ENCODE measurements at regions not wholly inside any gene's neighbourhood (a gene's known extent, or its start where the extent isn't known, plus 50 kb on each side); places are given as distances from the start of the nearest gene placed in this dataset.

GRCh38 chr13:76732367-76732766, 153.8 kb downstream of the KCTD12 start:
- Histone ChIP-seq H3K9me3 (ENCODE audit: insufficient read depth, low read depth, low read length) (peaks cover 2% of the 10 kb centered on the region), H3K79me2 (ENCODE audit: insufficient read depth, low read length) (no peaks in the 10 kb centered on the region), H3K27me3 (ENCODE audit: insufficient read depth, low read length) (no peaks in the 10 kb centered on the region), H2AFZ (ENCODE audit: low read depth, low read length) (no peak overlapping the region), H3K4me1 (ENCODE audit: insufficient read depth, low read length) (no peaks in the 10 kb centered on the region), H3K27ac (ENCODE audit: low read depth, low read length) (no peak overlapping the region), H4K20me1 (ENCODE audit: insufficient read depth, low read length) (no peaks in the 10 kb centered on the region), H3K4me2 (ENCODE audit: low read length) (no peak overlapping the region), H3K36me3 (ENCODE audit: insufficient read depth, low read length) (no peaks in the 10 kb centered on the region), H3K4me3 (ENCODE audit: insufficient read depth, low read depth, low read length) (no peak overlapping the region), H3K9ac (ENCODE audit: low read length) (no peak overlapping the region)
- DNase-seq (ENCODE audit: low read depth) (no peak), FAIRE-seq (no peak)
- TF ChIP-seq CTCF (IDR thresholded peaks at IDR 0.05; ENCODE audit: insufficient read depth, low read depth, low read length) = no peak
- no peak for TF ChIP-seq EZH2 (IDR thresholded peaks at IDR 0.05; ENCODE audit: insufficient read depth, low read length)
- H3K27ac Mint-ChIP-seq (ENCODE audit: unreplicated experiment) = no peak overlapping the region
- no peak overlapping the region for H3K4me3 Mint-ChIP-seq (ENCODE audit: unreplicated experiment)
- H3K27me3 Mint-ChIP-seq (ENCODE audit: low read depth, unreplicated experiment) = no peaks in the 10 kb centered on the region
- peaks cover 2% of the 10 kb centered on the region for H3K9me3 Mint-ChIP-seq (ENCODE audit: unreplicated experiment)
- H3K36me3 Mint-ChIP-seq (ENCODE audit: low read depth, unreplicated experiment) = no peaks in the 10 kb centered on the region
- peaks cover 3% of the 10 kb centered on the region for H3K4me1 Mint-ChIP-seq (ENCODE audit: low read depth, unreplicated experiment)

DNA sequence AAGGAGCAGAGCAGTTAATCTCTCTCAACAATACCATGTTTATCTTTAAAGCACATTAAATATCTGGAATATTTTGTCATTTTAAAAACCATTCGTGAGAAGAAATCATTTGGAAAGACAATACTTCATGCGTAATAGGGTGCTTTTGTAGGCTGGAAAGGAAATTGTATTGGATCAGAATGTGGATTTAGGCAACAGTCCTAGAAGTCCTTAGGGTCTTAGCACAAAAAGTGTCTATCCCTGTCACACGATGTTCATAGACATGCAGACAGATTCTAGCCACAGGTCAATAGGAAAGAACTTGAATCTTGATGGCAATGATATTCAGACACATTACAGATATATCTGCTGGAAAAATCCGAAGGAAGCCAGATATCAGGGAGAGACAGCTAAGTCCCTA, 156.0 kb downstream of the KCTD12 start:
- Histone ChIP-seq H3K36me3 (ENCODE audit: insufficient read depth, low read length) (no peaks in the 10 kb centered on the region), H3K4me3 (ENCODE audit: insufficient read depth, low read depth, low read length) (no peak overlapping the region), H3K9me3 (ENCODE audit: insufficient read depth, low read depth, low read length) (peaks cover 2% of the 10 kb centered on the region), H3K4me1 (ENCODE audit: insufficient read depth, low read length) (peaks cover 1% of the 10 kb centered on the region), H3K4me2 (ENCODE audit: low read length) (no peak overlapping the region), H3K79me2 (ENCODE audit: insufficient read depth, low read length) (no peaks in the 10 kb centered on the region), H4K20me1 (ENCODE audit: insufficient read depth, low read length) (no peaks in the 10 kb centered on the region), H3K9ac (ENCODE audit: low read length) (no peak overlapping the region), H3K27me3 (ENCODE audit: insufficient read depth, low read length) (no peaks in the 10 kb centered on the region), H2AFZ (ENCODE audit: low read depth, low read length) (no peak overlapping the region), H3K27ac (ENCODE audit: low read depth, low read length) (no peak overlapping the region)
- Mint-ChIP-seq H3K9me3 (ENCODE audit: unreplicated experiment) (peaks cover 6% of the 10 kb centered on the region), H3K4me3 (ENCODE audit: unreplicated experiment) (no peak overlapping the region), H3K4me1 (ENCODE audit: low read depth, unreplicated experiment) (peaks cover 11% of the 10 kb centered on the region), H3K27ac (ENCODE audit: unreplicated experiment) (no peak overlapping the region), H3K36me3 (ENCODE audit: low read depth, unreplicated experiment) (no peaks in the 10 kb centered on the region), H3K27me3 (ENCODE audit: low read depth, unreplicated experiment) (no peaks in the 10 kb centered on the region)
- no peak for TF ChIP-seq EZH2 (IDR thresholded peaks at IDR 0.05; ENCODE audit: insufficient read depth, low read length)
- no peak for TF ChIP-seq CTCF (IDR thresholded peaks at IDR 0.05; ENCODE audit: insufficient read depth, low read depth, low read length)
- FAIRE-seq (no peak), DNase-seq (ENCODE audit: low read depth) (no peak)

- H3K4me3 Mint-ChIP-seq (ENCODE audit: unreplicated experiment) = no peak overlapping the region
- no peaks in the 10 kb centered on the region for H3K36me3 ChIP-seq (ENCODE audit: insufficient read depth, low read length)
- H3K4me3 ChIP-seq (ENCODE audit: insufficient read depth, low read depth, low read length) = no peak overlapping the region
- H3K27ac ChIP-seq (ENCODE audit: low read depth, low read length) = no peak overlapping the region
- H3K9me3 ChIP-seq (ENCODE audit: insufficient read depth, low read depth, low read length) = peaks cover 2% of the 10 kb centered on the region
- no peaks in the 10 kb centered on the region for H3K36me3 Mint-ChIP-seq (ENCODE audit: low read depth, unreplicated experiment)
- H3K27me3 Mint-ChIP-seq (ENCODE audit: low read depth, unreplicated experiment) = no peaks in the 10 kb centered on the region
- DNase-seq (ENCODE audit: low read depth) (no peak), FAIRE-seq (no peak)
- H3K9me3 Mint-ChIP-seq (ENCODE audit: unreplicated experiment) = peaks cover 6% of the 10 kb centered on the region
- no peak overlapping the region for H3K4me2 ChIP-seq (ENCODE audit: low read length)
- TF ChIP-seq CTCF (IDR thresholded peaks at IDR 0.05; ENCODE audit: insufficient read depth, low read depth, low read length) = no peak
- no peak for TF ChIP-seq EZH2 (IDR thresholded peaks at IDR 0.05; ENCODE audit: insufficient read depth, low read length)
- no peaks in the 10 kb centered on the region for H3K27me3 ChIP-seq (ENCODE audit: insufficient read depth, low read length)
- H3K79me2 ChIP-seq (ENCODE audit: insufficient read depth, low read length) = no peaks in the 10 kb centered on the region
- H2AFZ ChIP-seq (ENCODE audit: low read depth, low read length) = no peak overlapping the region
- no peak overlapping the region for H3K9ac ChIP-seq (ENCODE audit: low read length)
- H3K27ac Mint-ChIP-seq (ENCODE audit: unreplicated experiment) = no peak overlapping the region
- H3K4me1 ChIP-seq (ENCODE audit: insufficient read depth, low read length) = peaks cover 4% of the 10 kb centered on the region
- peaks cover 14% of the 10 kb centered on the region for H3K4me1 Mint-ChIP-seq (ENCODE audit: low read depth, unreplicated experiment)
- no peaks in the 10 kb centered on the region for H4K20me1 ChIP-seq (ENCODE audit: insufficient read depth, low read length)
Measured at GRCh38 chr13:76729691-76730090, 156.5 kb downstream of the KCTD12 start.
